ENCODE measurements at regions not wholly inside any gene's neighbourhood (a gene's known extent, or its start where the extent isn't known, plus 50 kb on each side); places are given as distances from the start of the nearest gene placed in this dataset.

DNA sequence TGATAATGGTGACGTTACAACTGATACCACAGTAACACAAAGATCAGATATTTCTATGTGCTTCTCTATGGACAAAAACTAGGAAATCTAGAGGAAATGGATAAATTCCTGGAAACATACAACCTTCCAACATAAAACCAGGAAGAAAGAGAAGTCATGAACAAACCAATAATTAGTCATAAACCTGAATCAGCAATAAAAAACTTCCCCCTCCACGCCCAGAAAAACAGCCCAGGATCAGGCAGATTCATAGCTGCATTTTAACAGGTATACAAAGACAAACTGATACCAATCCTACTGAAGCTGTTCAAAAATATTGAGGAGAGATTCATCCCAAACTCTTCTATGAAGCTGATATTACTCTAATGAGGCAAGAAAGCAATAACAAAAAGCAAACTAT is 1535.2 kb upstream of the LRRTM1 start:
- TF ChIP-seq, protein P1, sequence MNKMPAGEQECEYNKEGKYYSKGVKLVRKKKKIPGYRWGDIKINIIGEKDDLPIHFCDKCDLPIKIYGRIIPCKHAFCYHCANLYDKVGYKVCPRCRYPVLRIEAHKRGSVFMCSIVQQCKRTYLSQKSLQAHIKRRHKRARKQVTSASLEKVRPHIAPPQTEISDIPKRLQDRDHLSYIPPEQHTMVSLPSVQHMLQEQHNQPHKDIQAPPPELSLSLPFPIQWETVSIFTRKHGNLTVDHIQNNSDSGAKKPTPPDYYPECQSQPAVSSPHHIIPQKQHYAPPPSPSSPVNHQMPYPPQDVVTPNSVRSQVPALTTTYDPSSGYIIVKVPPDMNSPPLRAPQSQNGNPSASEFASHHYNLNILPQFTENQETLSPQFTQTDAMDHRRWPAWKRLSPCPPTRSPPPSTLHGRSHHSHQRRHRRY (tag by site-specific recombination; IDR thresholded peaks at IDR 0.05): no peak
- TF ChIP-seq, protein P2, sequence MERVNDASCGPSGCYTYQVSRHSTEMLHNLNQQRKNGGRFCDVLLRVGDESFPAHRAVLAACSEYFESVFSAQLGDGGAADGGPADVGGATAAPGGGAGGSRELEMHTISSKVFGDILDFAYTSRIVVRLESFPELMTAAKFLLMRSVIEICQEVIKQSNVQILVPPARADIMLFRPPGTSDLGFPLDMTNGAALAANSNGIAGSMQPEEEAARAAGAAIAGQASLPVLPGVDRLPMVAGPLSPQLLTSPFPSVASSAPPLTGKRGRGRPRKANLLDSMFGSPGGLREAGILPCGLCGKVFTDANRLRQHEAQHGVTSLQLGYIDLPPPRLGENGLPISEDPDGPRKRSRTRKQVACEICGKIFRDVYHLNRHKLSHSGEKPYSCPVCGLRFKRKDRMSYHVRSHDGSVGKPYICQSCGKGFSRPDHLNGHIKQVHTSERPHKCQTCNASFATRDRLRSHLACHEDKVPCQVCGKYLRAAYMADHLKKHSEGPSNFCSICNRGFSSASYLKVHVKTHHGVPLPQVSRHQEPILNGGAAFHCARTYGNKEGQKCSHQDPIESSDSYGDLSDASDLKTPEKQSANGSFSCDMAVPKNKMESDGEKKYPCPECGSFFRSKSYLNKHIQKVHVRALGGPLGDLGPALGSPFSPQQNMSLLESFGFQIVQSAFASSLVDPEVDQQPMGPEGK (tag by site-specific recombination; IDR thresholded peaks at IDR 0.05): no peak
- TF ChIP-seq ZNF555 (tag by site-specific recombination; conservative IDR thresholded peaks at IDR 0.05) (no peak), ZNF223 (tag by site-specific recombination; IDR thresholded peaks at IDR 0.05) (no peak), YY1 (tag by site-specific recombination; IDR thresholded peaks at IDR 0.05) (no peak), FEZF1 (tag by site-specific recombination; IDR thresholded peaks at IDR 0.05) (no peak), KLF8 (tag by site-specific recombination; IDR thresholded peaks at IDR 0.05) (no peak)
- TF ChIP-seq, protein P3, sequence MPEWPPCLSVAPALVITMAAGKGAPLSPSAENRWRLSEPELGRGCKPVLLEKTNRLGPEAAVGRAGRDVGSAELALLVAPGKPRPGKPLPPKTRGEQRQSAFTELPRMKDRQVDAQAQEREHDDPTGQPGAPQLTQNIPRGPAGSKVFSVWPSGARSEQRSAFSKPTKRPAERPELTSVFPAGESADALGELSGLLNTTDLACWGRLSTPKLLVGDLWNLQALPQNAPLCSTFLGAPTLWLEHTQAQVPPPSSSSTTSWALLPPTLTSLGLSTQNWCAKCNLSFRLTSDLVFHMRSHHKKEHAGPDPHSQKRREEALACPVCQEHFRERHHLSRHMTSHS (tag by site-specific recombination; IDR thresholded peaks at IDR 0.05): no peak
- TF ChIP-seq, protein P4, sequence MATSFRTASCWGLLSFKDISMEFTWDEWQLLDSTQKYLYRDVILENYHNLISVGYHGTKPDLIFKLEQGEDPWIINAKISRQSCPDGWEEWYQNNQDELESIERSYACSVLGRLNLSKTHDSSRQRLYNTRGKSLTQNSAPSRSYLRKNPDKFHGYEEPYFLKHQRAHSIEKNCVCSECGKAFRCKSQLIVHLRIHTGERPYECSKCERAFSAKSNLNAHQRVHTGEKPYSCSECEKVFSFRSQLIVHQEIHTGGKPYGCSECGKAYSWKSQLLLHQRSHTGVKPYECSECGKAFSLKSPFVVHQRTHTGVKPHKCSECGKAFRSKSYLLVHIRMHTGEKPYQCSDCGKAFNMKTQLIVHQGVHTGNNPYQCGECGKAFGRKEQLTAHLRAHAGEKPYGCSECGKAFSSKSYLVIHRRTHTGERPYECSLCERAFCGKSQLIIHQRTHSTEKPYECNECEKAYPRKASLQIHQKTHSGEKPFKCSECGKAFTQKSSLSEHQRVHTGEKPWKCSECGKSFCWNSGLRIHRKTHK (tag by site-specific recombination; IDR thresholded peaks at IDR 0.05): no peak
- Histone ChIP-seq H3K27ac (ENCODE audit: extremely low read depth, low read depth, low read length) (no peak overlapping the region), H3K9me3 (ENCODE audit: control insufficient read depth, insufficient read depth, low read depth, low read length) (no peaks in the 10 kb centered on the region), H3K4me3 (ENCODE audit: low read depth, low read length) (no peak overlapping the region), H3K36me3 (ENCODE audit: control insufficient read depth in 2 of 2, insufficient read depth in 1 of 2, low read length in 2 of 2) (no peaks in the 10 kb centered on the region), H3K4me1 (ENCODE audit: control insufficient read depth, insufficient read depth, low read length) (no peaks in the 10 kb centered on the region)
- ChIA-PET CTCF (no interaction called here), POLR2A (no interaction called here)

DNA sequence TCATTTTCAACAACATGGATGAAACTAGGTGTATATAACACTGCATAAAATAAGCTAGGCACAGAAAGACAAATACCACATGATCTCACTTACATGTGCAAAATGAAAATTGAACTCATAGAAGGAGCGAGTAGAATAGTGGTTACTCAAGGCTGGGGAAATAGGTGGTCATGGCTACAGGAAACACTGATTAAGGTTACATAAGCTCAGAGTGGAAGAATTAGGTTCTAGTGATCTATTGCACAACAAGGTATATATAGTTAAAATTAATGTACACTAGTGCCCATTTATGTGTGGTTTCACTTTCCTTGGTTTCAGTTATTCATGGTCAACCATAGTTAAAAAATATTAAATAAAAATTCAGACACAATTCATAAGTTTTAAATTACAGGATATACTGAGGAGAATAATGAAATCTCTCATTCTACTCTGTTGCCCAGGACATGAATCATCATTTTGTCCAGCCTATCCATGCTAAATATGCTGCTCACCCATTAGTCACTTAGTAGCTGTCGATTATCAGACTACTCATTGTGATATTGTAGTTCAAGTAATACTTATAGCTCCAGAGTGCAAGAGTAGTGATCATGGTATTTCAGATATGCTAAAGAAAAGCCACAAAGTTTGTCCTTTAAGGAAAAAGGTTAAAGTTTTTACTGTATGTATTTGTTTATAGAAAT is 1530.9 kb upstream of the LRRTM1 start:
- Histone ChIP-seq H3K9me3 (ENCODE audit: control insufficient read depth, insufficient read depth, low read depth, low read length) (no peaks in the 10 kb centered on the region), H3K36me3 (ENCODE audit: control insufficient read depth in 2 of 2, insufficient read depth in 1 of 2, low read length in 2 of 2) (no peaks in the 10 kb centered on the region), H3K4me1 (ENCODE audit: control insufficient read depth, insufficient read depth, low read length) (no peaks in the 10 kb centered on the region), H3K27ac (ENCODE audit: extremely low read depth, low read depth, low read length) (no peak overlapping the region), H3K4me3 (ENCODE audit: low read depth, low read length) (no peak overlapping the region)
- ChIA-PET POLR2A (no interaction called here), CTCF (no interaction called here)
- TF ChIP-seq, protein P5, sequence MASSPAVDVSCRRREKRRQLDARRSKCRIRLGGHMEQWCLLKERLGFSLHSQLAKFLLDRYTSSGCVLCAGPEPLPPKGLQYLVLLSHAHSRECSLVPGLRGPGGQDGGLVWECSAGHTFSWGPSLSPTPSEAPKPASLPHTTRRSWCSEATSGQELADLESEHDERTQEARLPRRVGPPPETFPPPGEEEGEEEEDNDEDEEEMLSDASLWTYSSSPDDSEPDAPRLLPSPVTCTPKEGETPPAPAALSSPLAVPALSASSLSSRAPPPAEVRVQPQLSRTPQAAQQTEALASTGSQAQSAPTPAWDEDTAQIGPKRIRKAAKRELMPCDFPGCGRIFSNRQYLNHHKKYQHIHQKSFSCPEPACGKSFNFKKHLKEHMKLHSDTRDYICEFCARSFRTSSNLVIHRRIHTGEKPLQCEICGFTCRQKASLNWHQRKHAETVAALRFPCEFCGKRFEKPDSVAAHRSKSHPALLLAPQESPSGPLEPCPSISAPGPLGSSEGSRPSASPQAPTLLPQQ (tag by site-specific recombination; IDR thresholded peaks at IDR 0.05): no peak
- TF ChIP-seq, protein P6, sequence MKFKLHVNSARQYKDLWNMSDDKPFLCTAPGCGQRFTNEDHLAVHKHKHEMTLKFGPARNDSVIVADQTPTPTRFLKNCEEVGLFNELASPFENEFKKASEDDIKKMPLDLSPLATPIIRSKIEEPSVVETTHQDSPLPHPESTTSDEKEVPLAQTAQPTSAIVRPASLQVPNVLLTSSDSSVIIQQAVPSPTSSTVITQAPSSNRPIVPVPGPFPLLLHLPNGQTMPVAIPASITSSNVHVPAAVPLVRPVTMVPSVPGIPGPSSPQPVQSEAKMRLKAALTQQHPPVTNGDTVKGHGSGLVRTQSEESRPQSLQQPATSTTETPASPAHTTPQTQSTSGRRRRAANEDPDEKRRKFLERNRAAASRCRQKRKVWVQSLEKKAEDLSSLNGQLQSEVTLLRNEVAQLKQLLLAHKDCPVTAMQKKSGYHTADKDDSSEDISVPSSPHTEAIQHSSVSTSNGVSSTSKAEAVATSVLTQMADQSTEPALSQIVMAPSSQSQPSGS (tag by site-specific recombination; IDR thresholded peaks at IDR 0.05; ENCODE audit: low read depth): no peak
- TF ChIP-seq, protein P7, sequence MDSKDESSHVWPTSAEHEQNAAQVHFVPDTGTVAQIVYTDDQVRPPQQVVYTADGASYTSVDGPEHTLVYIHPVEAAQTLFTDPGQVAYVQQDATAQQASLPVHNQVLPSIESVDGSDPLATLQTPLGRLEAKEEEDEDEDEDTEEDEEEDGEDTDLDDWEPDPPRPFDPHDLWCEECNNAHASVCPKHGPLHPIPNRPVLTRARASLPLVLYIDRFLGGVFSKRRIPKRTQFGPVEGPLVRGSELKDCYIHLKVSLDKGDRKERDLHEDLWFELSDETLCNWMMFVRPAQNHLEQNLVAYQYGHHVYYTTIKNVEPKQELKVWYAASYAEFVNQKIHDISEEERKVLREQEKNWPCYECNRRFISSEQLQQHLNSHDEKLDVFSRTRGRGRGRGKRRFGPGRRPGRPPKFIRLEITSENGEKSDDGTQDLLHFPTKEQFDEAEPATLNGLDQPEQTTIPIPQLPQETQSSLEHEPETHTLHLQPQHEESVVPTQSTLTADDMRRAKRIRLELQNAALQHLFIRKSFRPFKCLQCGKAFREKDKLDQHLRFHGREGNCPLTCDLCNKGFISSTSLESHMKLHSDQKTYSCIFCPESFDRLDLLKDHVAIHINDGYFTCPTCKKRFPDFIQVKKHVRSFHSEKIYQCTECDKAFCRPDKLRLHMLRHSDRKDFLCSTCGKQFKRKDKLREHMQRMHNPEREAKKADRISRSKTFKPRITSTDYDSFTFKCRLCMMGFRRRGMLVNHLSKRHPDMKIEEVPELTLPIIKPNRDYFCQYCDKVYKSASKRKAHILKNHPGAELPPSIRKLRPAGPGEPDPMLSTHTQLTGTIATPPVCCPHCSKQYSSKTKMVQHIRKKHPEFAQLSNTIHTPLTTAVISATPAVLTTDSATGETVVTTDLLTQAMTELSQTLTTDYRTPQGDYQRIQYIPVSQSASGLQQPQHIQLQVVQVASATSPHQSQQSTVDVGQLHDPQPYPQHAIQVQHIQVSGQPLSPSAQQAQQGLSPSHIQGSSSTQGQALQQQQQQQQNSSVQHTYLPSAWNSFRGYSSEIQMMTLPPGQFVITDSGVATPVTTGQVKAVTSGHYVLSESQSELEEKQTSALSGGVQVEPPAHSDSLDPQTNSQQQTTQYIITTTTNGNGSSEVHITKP (tag by site-specific recombination; IDR thresholded peaks at IDR 0.05): no peak
- TF ChIP-seq, protein P8, sequence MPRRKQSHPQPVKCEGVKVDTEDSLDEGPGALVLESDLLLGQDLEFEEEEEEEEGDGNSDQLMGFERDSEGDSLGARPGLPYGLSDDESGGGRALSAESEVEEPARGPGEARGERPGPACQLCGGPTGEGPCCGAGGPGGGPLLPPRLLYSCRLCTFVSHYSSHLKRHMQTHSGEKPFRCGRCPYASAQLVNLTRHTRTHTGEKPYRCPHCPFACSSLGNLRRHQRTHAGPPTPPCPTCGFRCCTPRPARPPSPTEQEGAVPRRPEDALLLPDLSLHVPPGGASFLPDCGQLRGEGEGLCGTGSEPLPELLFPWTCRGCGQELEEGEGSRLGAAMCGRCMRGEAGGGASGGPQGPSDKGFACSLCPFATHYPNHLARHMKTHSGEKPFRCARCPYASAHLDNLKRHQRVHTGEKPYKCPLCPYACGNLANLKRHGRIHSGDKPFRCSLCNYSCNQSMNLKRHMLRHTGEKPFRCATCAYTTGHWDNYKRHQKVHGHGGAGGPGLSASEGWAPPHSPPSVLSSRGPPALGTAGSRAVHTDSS (tag by site-specific recombination; IDR thresholded peaks at IDR 0.05): no peak
- TF ChIP-seq, protein P9, sequence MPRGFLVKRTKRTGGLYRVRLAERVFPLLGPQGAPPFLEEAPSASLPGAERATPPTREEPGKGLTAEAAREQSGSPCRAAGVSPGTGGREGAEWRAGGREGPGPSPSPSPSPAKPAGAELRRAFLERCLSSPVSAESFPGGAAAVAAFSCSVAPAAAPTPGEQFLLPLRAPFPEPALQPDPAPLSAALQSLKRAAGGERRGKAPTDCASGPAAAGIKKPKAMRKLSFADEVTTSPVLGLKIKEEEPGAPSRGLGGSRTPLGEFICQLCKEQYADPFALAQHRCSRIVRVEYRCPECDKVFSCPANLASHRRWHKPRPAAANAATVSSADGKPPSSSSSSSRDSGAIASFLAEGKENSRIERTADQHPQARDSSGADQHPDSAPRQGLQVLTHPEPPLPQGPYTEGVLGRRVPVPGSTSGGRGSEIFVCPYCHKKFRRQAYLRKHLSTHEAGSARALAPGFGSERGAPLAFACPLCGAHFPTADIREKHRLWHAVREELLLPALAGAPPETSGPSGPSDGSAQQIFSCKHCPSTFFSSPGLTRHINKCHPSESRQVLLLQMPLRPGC (tag by site-specific recombination; IDR thresholded peaks at IDR 0.05): no peak

All from HEK293 (cell line).